Colonic mucosa (tissue), 4 donors: ENCODE measurements at regions not wholly inside any gene's neighbourhood (a gene's known extent, or its start where the extent isn't known, plus 50 kb on each side); places are given as distances from the start of the nearest gene placed in this dataset.
"Not testable (repeated sequence)": the region's sequence is repeated elsewhere in the genome, so short reads cannot be mapped to it uniquely, and the experiment has no call there.

Source experiments
- DNase-seq: peaks from one replicate; pipeline ENCODE4 v3.0.0-alpha.2; 2020
- H3K27ac ChIP-seq: fragments of 200-600 bp; one replicate; pipeline ENCODE4 v1.8.0; 2021
- H3K27me3 ChIP-seq: fragments of 200-600 bp; one replicate; pipeline ENCODE4 v1.8.0; 2021
- H3K36me3 ChIP-seq: fragments of 200-600 bp; one replicate; pipeline ENCODE4 v1.8.0; 2021
- H3K4me1 ChIP-seq: fragments of 200-600 bp; one replicate; pipeline ENCODE4 v1.8.0; 2021; ENCODE audit warnings: mild to moderate bottlenecking
- H3K4me3 ChIP-seq: fragments of 200-600 bp; one replicate; pipeline ENCODE4 v1.8.0; 2021
- H3K9ac ChIP-seq, 2 donors: one replicate each; pipeline ENCODE4 v1.7.0; 2013; ENCODE audit warnings: control low read depth in 2 of 2, low read depth in 2 of 2, low read length in 2 of 2
- H3K9me3 ChIP-seq: fragments of 200-600 bp; one replicate; pipeline ENCODE4 v1.8.0; 2021
- CTCF ChIP-seq: fragments of 200-600 bp; IDR thresholded peaks from one replicate; pipeline ENCODE4 v1.8.0; 2022; ENCODE audit warnings: antibody characterized with exemption, mild to moderate bottlenecking
- intact Hi-C: fragments of 100-400 bp; cut with DNase I; formaldehyde crosslinking; loops from one replicate; pipeline ENCODE4 v1.14.1; 2022
- donor health status: healthy.
- donor health status: DM: no; HTN: no; CAD: no.
- donor health status: DM: no; HTN: no; CAD: no.

- H3K27ac ChIP-seq, result no peak overlapping the region
- H3K9ac ChIP-seq, result no peak overlapping the region
- H3K9me3 ChIP-seq, result no peaks in the 10 kb centered on the region
- H3K27me3 ChIP-seq, result no peaks in the 10 kb centered on the region
- H3K4me3 ChIP-seq, result no peak overlapping the region
- no peak for TF ChIP-seq CTCF
- intact Hi-C loops, result no loop called here
- no peaks in the 10 kb centered on the region for H3K36me3 ChIP-seq
- no peak for DNase-seq
- no peaks in the 10 kb centered on the region for H3K4me1 ChIP-seq
Measured at GRCh38 chr15:35181538-35181937, 96.4 kb upstream of the NANOGP8 start.

GRCh38 chr15:35179739-35180138 lies 94.6 kb upstream of the NANOGP8 start:
- no peak for TF ChIP-seq CTCF
- no peak overlapping the region for H3K27ac ChIP-seq
- H3K4me1 ChIP-seq, result no peaks in the 10 kb centered on the region
- no peak for DNase-seq
- no peak overlapping the region for H3K4me3 ChIP-seq
- H3K9me3 ChIP-seq, result no peaks in the 10 kb centered on the region
- no peaks in the 10 kb centered on the region for H3K36me3 ChIP-seq
- no peak overlapping the region for H3K9ac ChIP-seq
- intact Hi-C loops, result no loop called here
- no peaks in the 10 kb centered on the region for H3K27me3 ChIP-seq

GRCh38 chr15:35178186-35178585 lies 93.1 kb upstream of the NANOGP8 start:
- H3K4me3 ChIP-seq, H3K9ac ChIP-seq, DNase-seq, H3K27ac ChIP-seq, H3K36me3 ChIP-seq, H3K4me1 ChIP-seq, H3K9me3 ChIP-seq, intact Hi-C loops, H3K27me3 ChIP-seq: not testable (repeated sequence)

GRCh38 chr15:35174948-35175347 lies 89.9 kb upstream of the NANOGP8 start:
- Histone ChIP-seq H3K36me3 (no peaks in the 10 kb centered on the region), H3K9me3 (no peaks in the 10 kb centered on the region), H3K4me3 (no peak overlapping the region), H3K9ac (no peak overlapping the region), H3K4me1 (no peaks in the 10 kb centered on the region), H3K27ac (no peak overlapping the region), H3K27me3 (no peaks in the 10 kb centered on the region)
- intact Hi-C loops, result no loop called here
- no peak for TF ChIP-seq CTCF
- DNase-seq, result no peak

GRCh38 chr15:35173444-35174118 lies 88.5 kb upstream of the NANOGP8 start:
- Histone ChIP-seq H3K27ac (no peak overlapping the region), H3K4me1 (no peaks in the 10 kb centered on the region), H3K4me3 (no peak overlapping the region), H3K9me3 (no peaks in the 10 kb centered on the region), H3K27me3 (no peaks in the 10 kb centered on the region), H3K9ac (no peak overlapping the region), H3K36me3 (no peaks in the 10 kb centered on the region)
- TF ChIP-seq CTCF, result no peak
- no peak for DNase-seq
- intact Hi-C loops, result no loop called here

- Histone ChIP-seq H3K9ac (no peak overlapping the region), H3K9me3 (no peaks in the 10 kb centered on the region), H3K27me3 (no peaks in the 10 kb centered on the region), H3K27ac (no peak overlapping the region), H3K4me3 (no peak overlapping the region), H3K4me1 (no peaks in the 10 kb centered on the region), H3K36me3 (no peaks in the 10 kb centered on the region)
- intact Hi-C loops, result no loop called here
- no peak for TF ChIP-seq CTCF
- no peak for DNase-seq
Measured at GRCh38 chr15:35170207-35170606, 85.1 kb upstream of the NANOGP8 start.
